Activated CD4-positive, alpha-beta T cell treated with anti-CD3 and anti-CD28 coated beads for 24 hours (primary cell): ENCODE measurements at regions not wholly inside any gene's neighbourhood (a gene's known extent, or its start where the extent isn't known, plus 50 kb on each side); places are given as distances from the start of the nearest gene placed in this dataset.
"Not testable (repeated sequence)": the region's sequence is repeated elsewhere in the genome, so short reads cannot be mapped to it uniquely, and the experiment has no call there.

Experiments
- DNase-seq, 2 donors: peaks; one replicate each; pipeline ENCODE4 v3.0.0-alpha.2; 2020; ENCODE audit warnings: low read depth in 2 of 2

DNA sequence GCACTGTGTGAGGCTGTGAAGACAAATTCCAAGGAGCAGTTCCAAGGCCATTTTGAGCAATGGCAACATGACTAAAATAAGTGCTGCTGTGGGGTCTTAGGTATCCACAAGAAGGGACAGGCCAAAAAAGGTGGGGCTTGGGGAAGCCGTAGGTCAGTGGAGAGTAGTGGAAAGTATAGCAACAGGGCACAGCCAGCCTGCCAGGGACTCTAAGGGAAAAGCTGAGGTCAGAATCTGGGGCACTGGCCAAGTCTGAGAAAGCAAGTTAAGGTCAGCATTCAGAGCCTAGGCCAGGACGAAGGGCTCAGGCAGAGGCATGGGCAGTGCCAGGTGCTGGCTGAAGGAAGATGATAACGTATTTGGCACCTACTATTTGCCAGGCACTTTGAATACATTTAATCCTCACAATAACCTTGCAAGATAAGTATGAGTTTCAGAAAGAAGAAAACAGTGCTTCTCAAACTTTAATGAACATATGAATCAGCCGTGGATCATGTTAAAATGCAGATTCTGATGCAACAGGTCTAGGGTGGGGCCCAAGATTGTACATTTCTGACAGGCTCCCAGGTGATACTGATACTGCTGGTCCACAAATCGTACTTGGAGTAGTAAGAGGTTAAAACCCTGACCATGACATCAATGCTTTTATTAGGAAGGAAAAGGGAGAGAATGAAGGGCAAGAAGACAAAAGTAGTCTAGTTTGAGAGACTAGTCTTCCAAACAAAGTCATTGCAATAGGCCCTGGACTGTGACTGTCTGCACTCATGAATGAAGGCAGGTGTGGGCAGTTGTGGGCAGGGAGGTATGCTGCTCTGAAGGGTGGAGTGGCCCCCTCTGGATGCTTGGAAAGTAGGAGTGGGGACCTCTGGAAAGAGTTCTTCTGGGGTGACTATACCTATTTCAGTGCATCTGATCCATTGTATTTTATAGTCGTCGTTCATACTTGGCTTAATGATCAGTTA, 106.3 kb upstream of the ANKRD28 start:
- no peak for DNase-seq

DNA sequence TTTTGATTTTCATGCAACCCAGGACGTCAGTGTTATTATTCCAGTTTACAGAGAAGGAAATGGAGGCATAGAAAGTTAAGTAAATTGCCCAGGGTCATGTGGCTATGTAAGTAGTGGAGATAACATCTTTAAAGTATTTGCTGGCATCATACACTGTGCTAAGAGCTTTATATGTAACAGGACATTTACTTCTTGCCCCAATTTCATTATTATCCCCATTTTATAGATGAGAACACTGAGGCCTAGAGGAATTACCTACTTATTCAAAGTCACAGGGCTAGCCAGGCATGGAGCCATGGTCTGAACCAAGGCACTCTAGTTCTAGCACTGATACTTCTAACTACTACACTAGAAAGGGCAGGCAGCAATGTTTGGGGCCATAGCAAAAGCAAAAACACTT, 107.3 kb upstream of the ANKRD28 start:
- no peak for DNase-seq

DNA sequence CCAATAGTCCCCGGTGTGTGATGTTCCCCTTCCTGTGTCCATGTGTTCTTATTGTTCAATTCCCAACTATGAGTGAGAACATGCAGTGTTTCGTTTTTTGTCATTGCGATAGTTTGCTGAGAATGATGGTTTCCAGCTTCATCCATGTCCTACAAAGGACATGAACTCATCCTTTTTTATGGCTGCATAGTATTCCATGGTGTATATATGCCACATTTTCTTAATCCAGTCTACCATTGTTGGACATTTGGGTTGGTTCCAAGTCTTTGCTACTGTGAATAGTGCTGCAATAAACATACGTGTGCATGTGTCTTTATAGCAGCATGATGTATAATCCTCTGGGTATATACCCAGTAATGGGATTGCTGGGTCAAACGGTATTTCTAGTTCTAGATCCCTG, 109.6 kb upstream of the ANKRD28 start:
- DNase-seq = not testable (repeated sequence)

DNA sequence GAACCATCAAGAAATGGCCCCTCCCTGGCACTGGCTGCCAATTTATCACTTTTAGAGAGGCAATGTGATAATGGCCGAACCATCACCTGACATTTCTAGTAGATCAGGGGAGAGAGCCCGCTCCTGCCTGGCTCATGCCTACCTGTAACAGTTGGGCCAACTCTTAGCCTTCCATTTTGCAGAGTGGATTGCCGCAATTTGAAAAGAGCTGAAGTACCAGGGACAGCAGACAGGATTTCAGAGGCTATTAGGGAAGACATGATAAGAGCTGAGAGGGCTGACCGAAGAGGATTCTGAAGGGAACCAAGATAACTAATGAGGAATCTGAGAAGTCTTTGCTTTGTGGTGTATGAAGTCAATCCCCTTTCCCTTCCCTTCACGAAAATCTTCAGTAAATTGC, 121.2 kb upstream of the ANKRD28 start:
- DNase-seq = no peak

DNA sequence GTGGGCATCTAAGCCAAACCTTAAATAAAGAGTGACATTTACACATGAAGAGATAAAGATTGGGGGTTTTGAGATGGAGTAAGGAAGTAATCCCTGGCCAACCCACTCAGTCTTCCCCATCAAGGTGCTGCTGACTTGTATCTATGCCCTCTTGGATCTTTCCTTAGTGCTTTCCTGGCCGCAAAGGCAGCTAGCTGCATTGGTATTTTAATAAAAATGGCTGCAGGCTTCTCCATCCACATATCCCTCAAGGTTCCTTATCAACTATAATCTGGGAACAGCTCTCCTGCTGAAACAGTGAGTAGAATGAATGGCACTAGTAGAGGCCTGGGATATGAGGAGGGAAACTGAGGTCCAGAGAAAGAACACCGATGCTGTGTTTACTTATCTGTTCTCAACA, 122.2 kb upstream of the ANKRD28 start:
- DNase-seq = no peak

DNA sequence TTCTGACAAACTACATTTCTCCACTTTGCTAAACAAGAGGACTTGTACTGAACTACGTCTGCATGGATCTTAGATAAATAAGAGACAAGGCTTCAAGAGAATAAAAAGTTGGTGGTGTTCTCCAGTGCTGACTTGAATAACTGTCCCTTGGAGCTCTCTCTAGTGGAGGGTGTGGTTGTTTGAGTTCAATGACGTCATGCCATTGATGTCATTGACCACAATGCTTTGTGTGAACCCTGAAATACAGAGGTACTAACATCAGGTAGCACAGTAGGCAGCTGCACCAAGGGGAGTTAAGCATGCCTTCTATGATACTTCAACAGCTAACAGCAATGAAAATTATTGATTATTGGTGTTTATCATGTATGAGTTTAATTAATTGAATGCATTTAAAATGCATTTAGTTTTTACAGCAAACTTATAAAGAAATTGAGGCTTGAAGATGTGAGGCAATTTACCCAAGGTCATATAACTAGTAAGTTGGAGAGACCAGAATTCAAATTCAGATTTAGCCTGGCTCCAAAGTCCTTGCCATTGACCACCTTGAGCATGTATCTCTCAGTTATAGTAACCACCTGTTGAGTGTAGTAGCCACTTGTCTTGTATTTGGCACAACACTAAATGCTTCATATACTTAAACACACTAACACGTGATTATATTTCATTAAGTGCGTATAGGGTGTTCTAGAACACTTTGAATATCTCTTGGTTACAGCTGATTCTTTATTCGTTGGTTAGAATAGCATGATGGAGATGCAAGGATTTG, 126.0 kb upstream of the ANKRD28 start:
- DNase-seq = no peak

DNA sequence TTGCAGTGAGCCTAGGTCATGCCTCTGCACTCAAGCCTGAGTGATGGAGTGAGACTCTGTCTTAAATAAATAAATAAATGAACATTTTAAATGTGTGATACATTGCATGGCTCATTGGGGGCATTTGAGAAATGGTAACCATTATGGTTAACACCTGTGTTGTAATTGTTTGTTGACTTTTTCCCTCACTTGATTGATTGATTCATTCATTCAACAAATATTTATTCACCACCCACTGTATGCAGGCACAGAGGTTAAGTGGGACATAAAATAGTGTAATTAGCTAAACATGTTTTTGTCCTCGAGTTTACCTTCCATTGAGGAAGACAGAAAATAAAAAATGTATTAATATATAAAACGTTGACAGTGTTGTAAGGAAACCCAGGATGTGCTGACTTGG, 127.1 kb upstream of the ANKRD28 start:
- DNase-seq = no peak

DNA sequence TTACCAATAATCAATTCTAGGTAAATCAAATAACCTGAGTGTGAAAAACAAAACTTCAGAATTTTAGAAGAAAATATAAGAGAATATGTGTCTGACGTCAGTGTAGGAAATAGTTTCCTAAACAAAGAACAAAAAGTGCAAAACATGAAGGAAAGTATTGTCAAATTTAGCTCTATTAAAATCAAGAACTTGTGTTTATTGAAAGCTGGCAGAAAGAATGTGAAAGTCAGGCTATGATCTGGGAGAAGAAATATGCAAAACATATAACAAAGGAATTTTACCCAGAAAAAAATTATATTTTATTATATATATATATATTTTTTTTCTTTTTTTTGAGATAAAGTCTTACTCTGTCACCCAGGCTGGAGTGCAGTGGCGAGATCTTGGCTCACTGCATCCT, 129.1 kb upstream of the ANKRD28 start:
- DNase-seq = no peak

DNA sequence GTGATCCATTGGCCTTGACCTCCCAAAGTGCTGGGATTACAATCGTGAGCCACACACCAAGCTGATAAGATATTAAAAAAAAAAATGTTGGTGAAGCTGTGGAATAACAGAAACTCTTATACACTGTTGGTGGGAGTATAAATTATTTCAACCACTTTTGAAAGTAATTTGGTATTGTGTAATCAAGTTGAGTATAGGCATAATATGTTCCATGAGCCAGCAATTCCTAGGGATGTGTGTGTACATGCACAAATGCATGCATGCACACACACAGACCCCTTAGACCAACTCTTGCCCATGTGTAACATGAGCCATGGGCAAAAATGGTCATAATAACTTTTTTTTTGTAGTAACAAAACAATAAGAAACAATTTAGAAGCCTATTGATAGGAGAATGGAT, 130.2 kb upstream of the ANKRD28 start:
- no peak for DNase-seq

DNA sequence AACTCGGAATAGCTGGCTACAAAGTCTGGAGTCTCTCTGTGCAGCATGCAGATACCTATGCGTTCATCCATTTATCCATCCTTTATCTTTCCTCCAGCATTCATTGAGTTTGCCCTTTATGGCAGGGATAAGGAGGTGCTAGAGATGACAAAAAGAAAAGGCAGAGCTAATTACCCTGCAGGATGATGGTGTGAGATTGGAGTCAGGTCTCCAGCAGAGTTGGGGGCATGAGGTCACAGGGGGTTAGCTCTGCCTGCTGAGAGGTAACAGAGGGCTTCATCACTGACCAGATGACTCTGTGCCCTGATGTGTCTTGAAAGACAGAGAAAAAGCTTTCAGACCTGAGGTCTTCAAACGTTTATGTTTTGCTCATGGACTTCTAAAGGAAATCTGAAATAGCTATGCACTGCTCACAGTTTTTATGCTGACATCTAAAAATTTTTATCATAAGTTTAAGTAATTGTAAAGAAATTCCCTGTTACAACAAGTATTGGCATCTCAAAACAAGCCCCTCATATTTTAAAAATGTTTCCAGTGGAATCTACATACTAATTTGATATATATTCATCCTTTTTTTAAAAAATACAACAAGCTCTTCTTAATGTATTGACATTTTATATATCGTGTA, 132.3 kb upstream of the ANKRD28 start:
- no peak for DNase-seq

DNA sequence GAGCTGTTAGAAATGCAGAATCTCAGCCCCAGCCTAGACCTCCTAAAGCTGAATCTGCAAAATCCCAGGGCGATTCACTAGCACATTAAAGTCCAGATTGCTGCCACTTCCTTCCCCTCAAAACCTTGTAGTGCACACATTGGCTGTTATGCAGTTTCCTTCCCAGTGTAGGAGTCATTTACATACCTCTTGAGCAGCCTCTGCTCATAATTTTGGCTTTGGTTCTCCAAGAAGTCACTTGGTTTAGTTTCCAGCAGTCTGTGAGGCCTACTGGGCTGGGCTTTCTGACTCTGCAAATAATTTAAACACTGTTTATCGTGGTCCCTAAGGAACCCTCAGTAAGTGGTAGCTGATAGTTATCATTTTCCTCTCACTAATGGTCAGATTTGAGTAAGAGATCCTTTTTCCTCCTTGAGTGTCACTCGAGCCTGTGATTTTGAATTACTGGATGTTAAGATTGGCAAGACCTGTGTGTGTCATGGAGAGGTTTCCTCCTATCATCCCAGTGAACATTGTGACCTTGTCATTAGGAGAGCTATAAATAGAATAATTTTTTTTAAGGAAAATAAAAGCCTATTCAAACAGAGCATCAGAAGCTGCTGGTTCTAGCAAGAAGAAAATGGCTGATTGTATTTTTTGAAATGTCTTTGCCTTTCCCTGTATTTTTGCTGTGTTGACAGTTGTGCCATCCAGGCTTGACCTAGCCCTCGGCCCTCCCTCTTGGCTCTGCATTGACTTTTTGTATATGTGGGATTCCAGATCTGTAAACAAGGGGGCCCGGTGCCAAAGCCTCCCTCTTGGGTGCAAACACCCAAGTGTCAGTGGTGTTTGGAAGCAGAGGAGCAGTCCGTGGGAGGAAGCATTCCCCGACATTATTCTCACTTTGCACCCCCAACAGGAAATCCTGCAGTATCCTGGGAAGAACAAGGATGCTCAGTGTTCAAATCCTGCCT, 134.8 kb upstream of the ANKRD28 start:
- no peak for DNase-seq

DNA sequence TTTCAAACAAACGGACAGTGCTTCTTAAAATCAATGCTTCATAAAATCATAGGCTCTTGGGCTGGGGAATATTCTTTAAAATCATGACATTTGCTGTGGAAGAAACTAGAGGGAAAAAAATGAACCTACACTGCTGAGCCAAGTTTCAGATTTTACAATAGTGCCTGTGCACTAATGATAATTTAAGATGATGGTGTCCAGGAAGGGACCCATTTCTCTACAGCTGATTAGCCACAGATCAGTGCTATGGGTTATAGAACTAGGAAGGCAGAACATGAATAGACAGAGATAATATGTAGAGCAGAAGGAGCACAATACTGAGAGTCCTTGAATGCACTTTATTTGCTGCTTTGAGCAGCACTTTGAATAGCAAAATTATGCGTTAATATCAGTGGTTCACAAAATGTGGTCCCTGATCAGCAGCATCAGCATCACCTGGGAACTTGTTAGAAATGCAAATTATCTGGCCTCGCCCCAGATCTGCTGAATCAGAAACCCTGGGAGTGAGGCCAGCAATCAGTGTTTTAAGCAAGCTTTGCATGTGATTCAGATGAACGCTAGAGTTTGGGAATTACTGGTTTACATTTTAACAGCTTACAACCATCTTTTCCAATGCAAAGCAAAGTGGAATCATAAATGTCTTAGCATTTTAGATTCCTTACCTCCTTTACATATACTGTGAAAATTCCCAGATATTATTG, 135.8 kb upstream of the ANKRD28 start:
- no peak for DNase-seq

DNA sequence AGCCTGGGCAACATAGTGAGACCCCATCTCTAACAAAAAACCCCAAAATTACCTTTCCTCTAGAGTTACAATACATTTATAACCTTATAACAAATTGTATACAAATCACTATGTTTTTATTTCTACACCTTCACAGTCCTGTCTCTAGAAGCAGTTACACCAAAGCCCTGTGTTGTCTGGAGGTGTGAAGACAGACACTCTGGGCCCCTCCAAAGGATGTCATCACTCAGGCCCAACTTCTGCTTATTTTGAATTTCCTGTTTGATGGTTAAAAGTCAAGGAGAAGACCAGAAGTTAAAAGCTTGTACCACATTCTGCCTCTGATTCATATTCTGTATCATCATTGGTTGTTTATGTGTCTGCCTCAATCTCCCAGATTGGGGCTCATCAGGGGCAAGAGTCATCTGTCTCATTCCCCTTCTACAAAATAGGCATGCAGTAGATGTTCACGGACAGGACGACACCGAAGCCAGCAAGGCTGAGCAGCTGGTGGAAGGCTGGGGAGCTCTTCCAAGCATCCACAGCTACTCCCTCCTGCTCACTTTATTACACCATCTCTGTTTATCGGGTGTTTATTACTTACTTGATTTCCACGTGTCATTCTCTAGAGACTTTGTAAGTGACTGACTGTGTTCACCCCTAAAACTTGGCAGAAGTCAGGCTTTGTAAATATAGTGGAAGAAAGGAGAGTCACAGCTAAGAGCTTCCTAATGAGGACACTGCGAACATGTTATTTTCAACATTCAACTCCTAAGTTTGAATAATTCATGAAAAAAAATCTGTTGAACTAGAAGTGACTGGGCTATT, 136.8 kb upstream of the ANKRD28 start:
- DNase-seq = no peak

DNA sequence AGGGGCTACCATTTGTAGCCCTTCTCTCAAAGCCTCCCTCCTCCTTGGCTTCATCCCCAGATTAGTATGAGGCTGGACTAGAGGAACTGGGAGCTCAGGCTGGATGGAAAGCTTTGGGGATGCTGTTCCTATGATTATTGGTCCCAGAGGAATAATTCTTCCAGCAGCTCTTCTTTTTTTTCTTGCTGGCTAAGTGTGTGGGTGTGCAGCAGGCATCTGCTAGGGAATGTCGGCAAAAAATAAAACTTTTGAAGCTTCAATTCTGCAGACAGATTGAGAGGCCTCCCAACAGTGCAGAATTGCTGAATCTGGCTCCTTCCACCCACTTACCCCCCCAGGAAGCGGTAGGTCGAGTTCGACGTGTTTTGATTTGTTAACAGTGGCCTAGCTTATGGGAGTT, 138.5 kb upstream of the ANKRD28 start:
- DNase-seq = no peak

DNA sequence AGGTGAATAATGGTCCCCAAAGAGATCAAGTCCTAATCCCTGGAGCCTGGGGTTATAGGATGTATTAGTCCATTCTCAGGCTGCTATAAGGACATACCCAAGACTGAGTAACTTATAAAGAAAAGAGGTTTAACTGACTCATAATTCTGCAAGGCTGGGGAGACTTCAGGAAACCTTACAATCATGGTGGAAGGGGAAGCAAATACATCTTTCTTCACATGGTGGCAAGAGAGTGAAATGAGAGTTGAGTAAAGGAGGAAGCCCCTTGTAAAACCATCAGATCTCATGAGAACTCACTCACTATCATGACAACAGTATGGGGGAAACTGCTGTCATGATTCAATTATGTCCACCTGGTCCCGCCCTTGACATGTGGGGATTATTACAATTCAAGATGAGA, 142.9 kb upstream of the ANKRD28 start:
- DNase-seq = no peak

DNA sequence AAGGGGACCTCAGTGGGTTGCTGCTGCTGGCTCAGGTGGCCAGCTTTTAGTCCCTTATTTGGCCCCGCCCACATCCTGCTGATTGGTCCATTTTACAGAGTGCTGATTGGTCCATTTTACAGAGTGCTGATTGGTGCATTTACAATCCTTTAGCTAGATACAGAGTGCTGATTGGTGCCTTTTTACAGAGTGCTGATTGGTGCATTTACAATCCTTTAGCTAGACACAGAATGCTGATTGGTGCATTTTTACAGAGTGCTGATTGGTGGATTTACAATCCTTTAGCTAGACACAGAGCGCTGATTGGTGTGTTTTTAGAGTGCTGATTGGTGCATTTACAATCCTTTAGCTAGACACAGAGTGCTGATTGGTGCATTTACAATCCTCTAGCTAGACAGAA, 143.7 kb upstream of the ANKRD28 start:
- DNase-seq = not testable (repeated sequence)

DNA sequence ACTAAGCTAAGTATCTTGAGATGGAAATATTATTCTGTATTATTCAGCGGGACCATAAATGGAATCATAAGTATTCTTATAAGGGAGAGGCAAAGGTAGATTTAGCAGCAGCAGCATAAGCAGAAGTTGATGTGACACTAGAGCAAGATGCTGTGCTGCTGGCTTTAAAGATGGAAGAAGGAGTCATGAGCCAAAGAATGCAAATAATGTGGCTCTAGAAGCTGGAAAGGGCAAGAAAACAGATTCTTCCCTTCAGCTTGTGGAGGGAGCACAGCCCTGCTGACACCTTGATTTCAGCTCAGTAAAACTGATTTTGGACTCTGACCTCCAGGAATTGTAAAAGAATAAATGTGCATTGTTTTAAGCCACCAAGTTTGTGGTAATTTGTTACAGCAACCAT, 144.2 kb upstream of the ANKRD28 start:
- DNase-seq = no peak

DNA sequence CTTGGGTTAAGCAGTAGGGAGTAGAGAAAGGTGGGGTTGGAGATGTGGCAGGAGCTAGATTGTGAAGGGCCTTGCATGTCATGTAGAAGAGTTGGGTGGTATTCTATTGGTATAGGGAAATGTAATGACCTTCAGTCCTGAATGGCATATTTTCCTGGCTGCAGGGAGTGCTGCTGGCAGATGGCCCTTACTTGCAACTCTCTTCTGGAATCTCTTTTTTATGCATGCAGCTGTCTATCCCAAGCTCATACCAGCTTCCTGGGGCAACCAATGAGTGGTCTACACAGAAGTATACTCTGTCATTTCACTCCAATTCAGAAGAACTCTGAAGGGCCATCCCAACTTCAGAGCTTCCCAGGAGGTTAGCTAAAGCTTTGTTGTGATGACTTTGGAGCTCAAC, 144.7 kb upstream of the ANKRD28 start:
- no peak for DNase-seq

DNA sequence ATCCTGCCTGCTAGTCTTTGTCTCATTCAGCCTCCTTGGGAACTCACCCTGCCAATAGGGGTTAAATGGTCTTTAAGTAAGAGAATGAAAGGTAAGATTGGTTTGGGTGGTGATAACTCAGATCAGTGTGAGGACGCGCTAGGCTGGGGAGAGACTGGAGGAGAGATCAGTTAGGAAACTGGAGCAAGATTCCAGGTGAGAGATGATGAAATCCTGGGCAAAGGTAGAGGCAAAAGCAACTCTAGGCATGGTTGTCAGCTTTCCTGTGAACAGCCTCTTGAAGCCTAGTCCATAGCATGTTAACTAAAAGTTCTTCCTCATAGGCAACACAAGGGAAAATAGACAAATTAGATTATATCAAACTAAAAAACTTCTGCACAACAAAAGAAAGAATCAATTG, 145.2 kb upstream of the ANKRD28 start:
- no peak for DNase-seq

DNA sequence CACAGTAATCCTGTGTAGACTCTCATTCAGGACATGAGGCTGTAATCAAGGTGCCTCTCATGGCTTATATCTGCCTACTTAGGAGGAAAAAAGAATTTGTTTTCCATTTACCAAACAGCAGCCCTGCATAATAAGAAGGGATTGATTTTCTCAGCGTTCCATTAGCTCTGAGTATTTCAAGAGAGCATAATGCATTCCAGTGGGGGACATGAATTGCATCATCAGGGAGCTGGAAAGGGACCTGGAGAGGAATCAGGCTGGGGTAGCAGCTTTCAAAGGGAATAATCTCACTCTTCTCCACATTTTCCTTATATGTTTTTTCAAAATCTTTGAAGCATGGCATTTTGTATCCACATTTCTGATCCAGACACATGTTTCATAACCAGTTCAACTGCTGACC, 150.6 kb upstream of the ANKRD28 start:
- DNase-seq = no peak
